ENCODE measurements at regions not wholly inside any gene's neighbourhood (a gene's known extent, or its start where the extent isn't known, plus 50 kb on each side); places are given as distances from the start of the nearest gene placed in this dataset.

DNA sequence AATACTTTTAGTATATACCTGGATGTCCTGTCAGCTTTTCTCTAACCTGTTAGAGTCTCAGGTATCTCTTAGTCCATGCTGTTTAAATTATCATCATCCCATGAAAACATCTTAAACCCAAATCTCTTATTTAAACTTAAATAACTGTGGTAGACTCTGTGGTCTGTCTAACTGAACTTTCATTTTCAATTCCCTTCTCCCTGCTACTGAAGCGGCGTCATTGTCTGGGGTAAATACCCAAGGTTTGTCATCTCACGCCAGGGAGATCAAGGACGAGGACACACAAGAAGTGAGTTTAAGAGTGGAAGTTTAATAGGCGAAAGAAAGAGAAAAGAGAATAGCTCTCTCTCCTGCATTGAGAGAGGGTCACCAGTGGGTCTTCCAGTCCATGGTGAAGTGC is 804.4 kb upstream of the CELF2 start:
- DNase-seq (ENCODE audit: low read depth): no peak

DNA sequence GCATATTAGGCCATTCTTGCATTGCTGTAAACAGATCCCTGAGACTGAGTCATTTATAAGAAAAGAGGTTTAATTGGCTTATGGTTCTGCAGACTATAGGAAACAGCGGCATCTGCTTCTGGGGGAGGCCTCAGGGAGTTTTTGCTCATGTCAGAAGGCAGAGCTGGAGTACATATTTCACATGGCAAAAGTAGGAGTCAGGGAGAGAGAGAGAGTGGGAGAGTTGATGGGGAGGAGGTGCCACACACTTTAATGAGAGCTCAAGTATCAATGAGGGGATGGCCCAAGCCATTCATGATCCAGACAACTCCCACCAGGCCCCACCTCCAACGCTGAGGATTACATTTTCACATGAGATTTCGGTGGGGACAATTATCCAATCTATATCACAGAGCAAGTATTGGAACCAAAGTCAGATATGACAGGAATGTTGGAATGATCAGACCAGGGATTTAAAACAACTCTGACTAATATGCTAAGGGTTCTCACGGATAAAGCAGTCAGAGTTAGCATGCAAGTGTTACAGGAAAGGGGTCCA is 795.3 kb upstream of the CELF2 start:
- no peak for DNase-seq (ENCODE audit: low read depth)

DNA sequence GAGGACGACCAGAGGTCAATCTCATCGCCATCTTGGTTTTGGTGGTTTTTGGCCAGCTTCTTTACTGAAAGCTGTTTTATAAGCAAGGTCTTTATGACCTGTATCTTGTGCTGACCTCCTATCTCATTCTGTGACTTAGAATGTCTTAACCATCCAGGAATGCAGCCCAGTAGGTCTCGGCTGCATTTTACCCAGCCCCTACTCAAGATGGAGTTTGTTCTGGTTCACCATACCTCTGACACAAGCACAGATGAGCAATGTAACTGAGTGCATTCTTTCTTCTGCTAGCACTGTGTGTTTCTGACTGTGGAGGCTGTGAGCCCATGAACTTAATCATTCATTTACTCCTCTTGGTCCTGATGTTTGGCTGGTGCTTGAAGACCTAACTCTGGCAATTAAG is 794.5 kb upstream of the CELF2 start:
- DNase-seq (ENCODE audit: low read depth): no peak

DNA sequence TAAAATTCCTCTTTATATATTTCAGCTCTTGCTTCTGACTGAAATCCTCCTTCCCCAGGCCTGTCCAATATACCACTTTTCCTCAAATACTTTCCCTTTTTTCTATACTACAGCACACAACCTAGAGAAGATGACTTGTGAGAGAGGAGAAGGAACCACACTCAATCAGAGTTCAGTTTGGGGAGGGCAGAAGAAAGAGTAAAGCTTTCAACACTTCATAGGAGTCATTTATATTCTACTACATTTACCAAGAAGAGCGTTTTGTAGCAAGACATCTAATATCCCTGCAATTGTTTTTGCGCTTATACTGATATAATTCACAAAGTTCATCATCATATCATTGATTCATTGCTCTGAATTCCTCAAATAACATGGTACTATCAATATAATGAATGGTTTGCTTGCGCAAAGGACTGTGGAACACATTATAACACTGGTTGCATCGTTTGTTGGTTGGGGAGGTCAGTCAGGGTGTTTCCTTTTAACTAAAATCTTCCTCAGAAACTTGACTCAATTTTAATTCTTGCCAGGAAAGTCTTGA is 792.5 kb upstream of the CELF2 start:
- DNase-seq (ENCODE audit: low read depth): no peak

DNA sequence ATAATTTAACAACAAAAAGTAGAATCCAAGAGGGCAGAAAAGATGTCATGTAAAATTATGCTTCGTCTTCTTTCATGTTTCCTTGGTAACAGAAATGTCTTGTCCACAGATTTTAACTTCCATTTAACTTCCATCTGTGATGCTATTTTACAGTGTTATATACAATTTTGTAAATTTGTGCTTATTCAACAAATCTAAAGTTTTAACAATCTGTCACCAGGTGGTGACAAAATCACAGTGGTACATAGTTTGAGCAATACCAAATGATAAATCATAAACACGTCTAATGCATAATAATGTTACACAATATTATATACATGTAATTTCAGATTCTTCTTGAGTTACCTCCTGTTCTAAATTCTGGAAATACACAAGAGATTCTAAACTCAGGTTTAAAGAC is 784.4 kb upstream of the CELF2 start:
- no peak for DNase-seq (ENCODE audit: low read depth)

DNA sequence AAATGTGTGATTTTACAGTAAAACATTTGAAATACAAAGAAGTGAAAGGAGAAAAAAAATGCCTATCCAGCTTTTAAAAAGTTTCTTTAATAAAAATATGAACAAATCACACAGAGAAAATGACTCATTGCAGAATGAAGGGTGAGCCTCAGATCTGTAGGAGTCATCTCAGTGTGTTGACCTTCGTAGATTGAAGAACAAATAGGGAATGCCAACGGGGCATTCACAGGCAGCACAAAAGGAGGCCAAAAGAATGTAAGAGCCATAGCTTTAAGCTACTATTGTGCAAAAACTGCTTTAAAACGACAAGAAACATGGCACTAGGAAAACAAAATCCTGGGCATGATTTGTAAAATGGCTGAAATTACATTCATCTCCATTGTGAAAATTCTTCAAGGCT is 782.7 kb upstream of the CELF2 start:
- no peak for DNase-seq (ENCODE audit: low read depth)

DNA sequence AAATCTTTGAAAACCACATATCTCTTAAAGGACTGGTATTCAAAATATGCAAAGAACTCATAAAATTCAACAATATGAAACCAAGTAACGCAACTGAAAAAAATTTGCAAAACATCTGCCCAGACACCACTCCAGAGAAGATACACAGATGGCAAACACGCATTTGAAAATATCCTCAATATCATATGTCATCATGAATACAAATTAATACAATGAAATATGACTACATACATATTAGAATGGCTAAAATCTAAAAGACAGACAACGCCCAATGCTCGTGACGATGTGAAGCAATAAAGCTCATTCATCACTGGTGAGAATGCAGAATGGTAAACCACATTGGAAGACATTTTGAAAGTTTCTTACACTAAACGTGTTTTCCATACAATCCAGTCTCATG is 770.1 kb upstream of the CELF2 start:
- no peak for DNase-seq (ENCODE audit: low read depth)

DNA sequence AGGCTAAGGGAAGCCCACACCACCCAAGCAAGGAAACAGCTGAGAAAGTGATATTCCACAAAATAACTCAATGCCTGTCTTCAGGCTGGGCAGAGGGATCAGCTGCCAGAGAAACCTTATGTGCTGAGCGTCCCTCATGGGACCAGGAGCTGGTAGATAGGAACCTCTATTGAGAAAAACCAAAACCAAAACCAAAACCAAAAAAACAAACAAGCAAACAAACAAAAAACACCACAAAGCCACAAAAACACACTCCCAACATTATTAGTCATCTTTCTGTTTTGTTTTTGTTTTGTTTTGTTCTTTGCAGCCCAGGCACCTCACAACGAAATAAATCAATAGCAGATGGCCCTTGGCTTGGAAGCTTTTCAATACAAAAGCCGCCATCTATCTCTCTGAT is 760.8 kb upstream of the CELF2 start:
- no peak for DNase-seq (ENCODE audit: low read depth)

DNA sequence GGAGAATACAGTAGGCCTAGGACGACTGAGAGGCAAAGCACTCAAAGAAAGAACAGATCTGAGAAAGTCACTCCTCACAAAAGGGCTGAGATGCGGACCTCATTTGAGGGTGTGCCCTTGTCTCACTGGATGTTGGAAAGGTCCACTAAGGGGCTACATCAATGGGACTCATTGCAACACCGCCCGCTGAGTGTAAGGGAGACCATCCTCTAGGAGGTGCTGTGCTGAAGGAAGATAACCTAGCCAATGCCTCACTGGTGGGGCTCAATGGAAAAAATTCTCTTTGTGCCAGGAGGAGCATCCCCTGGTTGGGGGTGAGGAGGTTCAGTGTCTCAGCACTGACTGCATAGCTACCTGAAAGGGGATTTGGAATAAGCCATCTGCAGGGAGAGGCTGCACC is 758.7 kb upstream of the CELF2 start:
- DNase-seq (ENCODE audit: low read depth): no peak

DNA sequence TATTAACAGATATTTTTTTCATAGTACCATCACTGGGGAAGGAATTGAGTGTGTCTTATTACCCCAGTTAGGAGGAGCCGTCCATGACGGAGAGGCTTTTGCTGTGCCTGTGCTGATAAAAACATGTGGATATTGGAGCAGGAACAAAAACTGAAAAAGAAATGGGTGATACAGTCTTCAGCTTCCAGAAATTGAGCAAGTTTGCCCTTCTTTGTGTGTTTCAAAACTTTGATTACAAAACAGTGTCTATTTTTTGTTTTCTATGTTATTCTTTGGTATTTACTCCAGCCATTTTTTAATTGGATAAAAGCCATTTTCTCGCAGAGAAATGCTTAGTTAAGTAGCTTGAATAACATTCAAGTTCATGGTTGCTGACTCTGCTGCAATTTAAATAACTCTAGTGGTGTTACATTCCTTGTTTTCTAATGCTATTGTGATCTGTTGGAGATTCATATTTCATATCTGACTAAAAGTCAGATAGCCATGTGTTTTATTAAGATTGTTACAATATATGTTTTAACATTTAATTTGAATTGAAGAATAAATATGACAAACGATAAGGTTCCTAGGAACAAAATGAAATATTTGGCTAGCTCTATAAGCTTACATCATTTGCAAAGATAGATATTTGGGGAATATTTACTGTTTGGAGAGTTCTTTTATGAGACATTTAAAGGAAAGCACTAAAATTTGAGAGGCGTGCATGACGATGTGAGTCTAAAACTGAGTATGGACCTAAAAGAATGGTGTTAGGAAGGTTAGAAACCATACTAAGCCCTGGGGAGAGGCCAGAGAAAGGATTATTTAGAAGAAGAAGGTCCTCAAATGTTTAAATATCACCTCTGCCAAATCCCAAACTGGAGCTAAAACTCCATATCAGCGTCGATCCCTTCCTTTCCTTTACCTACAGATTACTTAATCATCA is 747.3 kb upstream of the CELF2 start:
- DNase-seq (ENCODE audit: low read depth): no peak

DNA sequence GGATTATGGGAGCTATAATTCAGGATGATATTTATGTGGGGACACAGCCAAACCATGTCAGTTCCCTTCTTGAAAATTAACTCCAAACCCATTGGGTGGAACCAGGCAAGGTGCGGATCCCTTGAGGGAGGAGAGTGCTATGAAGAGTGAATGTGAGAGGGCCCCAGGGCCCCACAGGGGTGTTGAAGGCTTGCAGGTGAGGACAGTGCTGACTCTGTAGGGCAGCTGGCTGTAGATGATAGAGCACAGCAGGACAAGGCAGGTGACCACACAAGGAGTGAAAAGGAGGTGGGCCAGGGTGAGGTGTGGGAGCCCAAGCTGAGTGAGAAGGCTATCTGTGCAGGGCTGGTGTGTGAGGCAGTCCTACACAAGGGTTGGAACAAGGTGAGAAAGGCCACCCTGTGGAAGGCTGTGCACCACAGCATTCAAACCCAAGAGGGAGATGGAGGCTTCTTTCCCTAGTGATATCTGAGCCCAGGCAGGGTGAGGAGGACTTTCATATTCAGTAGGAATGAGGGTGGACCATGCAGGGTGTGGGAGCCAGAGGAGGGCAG is 746.0 kb upstream of the CELF2 start:
- DNase-seq (ENCODE audit: low read depth): no peak

DNA sequence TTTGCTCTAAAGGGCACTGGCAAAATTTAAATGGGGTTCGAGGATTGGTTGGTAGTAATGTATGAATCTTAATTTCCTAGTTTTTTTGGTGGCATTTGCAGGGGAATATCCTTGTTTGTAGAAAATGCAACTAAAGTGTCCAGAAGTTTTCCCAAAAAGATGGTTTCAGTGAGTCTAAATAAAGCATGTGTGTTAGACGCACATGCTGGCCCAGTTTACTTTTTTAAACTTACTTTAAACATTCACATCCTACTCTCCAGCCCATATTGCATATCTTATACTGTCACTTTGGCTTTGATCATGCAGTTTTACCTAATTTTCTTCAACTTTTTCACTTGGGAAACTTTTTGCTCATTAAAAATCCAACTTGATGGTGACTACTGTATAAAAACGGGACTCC is 744.0 kb upstream of the CELF2 start:
- no peak for DNase-seq (ENCODE audit: low read depth)

DNA sequence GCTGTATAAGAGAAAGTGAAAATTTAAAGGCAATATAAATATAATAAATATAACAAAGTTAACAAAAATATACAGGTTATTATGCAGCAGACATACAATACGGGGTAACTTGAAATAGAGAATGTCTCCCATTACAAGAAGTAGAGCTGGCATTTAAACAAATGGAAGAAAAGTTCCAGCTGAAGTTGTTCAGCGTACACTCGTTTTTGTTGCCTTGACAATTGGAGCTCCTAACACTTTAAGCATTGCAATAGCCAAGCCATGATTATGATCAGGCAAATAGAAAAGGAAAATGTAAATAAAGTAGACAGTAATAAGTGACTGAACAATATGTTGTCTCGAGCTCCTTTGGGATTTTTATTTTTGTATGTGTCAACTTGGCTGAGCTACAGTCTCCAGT is 737.8 kb upstream of the CELF2 start:
- DNase-seq (ENCODE audit: low read depth): no peak

DNA sequence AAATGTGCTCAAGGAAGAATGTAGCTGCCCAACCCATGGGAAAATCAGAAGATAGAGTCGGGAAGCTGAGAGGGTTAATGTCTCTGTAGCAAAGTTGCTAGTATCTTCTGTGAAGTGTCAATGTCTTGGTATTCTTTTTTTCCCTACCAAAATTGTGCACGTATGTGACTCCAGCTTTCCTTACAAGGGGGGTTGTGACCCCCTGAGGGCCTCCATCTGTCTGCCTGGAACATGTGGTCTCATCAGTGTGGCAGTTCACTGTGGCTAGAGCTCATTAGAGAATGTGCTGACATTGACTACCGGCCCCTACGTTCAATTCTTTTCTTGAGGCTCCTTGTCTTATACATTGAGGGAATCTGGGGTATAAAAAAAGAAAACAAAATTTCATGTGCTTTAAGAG is 725.2 kb upstream of the CELF2 start:
- no peak for DNase-seq (ENCODE audit: low read depth)

DNA sequence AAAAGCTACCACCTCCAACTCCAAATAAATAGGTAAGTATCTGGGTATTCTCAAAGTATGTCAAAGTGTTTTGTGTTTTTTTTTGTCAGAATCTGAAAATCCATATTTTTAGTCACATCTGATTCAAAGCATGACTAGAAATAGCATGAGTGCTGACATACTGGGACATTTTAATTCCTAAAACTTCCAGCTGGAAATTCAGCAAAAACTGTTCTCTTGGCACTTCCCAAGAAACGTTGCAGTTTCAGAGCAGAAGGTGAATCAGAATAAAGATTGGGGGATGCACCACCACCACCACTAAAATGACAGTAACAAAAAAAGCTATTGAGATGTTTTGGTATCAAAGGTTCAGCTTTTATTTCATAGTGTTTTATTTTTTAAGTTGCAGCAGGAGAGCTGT is 724.6 kb upstream of the CELF2 start:
- no peak for DNase-seq (ENCODE audit: low read depth)

DNA sequence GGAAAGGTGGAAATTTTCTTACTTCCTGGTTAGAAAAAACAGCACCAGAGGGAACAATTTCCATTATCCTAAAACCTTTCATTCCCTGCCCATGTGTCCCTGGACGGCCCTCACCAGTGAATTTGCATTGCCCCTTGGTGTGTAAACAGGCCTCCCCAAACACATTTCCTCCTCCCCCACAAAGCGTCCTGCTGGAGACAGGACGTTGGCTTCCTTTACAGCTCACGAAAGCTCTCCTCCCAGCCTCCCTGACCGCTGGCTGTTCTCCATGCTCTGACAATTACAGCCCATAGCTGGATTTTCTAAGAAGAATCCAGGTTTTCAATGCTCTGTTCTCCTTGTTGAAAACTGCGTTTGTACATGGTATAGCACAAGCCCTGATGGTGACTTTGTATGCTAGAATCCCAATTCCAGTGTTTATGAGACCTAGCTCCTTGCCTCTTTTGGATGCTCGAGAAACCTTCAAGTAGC is 724.2 kb upstream of the CELF2 start:
- DNase-seq (ENCODE audit: low read depth): no peak

DNA sequence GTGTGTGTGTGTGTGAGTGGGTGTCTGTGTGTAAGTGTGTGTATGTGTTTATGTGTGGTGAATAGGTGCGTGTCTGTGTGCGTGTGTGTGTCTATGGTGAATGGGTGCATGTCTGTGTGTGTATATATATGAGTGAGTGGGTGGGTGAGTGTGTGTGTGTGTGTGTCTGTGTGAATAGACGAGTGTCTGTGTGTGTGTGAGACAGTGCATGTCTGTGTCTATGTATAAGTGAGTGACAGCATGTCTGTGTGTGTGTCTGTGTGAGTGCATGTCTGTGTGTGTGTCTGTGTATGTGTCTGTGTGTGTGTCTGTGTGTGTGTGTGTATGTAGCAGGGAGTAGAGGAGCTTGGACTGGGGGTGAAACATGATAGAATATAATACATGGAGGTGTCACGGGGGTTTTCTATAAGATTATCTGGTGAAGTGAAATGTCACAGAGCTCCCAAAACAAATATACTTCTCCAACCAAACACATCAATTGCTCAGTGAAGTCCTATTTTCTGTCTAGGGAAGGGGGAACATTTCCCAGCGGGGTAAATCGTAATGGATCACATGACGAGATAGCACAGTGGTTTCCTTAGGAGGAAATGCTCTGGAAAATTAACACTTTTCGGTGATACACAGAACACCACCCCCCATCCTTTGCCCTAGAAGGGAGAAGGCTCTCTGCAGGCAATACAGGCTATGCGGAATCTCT is 723.3 kb upstream of the CELF2 start:
- no peak for DNase-seq (ENCODE audit: low read depth)

DNA sequence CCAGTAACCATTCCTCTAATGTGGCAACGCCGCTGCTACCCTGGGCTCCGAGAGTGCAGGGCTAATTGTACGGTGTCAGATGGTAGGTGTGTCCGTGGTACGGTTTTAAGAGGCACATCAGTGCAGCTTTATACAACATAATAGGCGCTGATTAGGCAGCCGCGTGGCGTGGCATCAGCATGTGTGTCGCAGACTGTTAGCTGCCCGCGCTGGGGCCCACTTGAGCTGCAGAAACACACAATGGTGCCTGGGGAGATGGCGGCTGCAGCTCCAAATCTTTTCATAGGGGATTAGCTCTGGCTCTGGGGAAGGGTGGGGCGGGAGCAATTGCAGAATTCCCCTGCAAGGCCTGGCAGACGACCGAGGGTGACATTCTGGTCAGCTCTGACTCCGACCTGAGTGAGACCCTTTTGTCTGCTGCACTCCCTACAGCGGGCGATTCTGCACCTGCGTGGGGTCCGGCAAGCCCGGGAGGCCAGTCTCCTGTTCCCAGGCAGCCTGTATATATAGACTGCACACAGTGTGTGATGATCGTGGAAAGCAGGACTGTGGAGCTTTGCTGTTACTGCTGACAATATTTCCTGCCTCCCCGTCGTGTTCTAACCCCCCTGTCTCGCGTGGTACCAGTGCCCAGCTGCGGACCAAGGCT is 722.7 kb upstream of the CELF2 start:
- DNase-seq (ENCODE audit: low read depth): no peak

DNA sequence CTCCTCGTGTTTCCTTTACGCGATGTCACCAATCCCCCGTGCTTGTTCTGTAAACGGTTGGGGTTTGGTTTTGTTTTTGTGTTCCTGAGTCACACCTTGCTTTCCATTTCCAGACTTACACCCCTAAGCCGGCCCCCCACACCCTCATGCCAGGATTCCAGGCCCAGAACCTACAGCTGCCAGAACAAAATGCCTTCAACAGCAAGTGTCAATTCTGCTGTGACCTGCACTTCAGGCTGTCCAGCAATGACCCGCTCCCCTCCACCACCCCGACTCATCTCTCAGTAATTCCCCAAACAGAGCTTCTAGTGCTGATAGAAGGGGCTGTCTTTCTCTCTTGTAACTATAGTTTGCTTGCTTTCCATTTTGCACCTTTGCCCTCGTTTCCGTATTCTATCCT is 722.1 kb upstream of the CELF2 start:
- DNase-seq (ENCODE audit: low read depth): no peak

DNA sequence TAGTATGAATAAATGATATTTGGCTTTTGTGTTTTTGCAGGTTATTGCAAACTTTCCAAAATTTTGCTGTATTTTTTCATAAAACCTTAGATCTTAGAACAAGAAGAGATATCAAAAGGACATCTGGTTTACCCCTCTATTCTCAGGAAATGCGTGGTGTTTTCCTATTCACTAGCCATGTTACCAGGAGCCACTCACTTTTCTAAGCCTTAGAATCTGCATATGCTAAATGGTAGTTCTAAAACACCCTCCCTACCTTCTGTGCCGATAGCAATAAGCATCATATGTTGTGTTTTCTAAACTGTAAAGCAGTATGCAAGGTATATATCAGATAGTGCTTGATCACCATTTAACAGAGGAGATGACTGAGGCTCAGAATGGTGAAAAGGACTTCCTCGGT is 715.0 kb upstream of the CELF2 start:
- no peak for DNase-seq (ENCODE audit: low read depth)

DNA sequence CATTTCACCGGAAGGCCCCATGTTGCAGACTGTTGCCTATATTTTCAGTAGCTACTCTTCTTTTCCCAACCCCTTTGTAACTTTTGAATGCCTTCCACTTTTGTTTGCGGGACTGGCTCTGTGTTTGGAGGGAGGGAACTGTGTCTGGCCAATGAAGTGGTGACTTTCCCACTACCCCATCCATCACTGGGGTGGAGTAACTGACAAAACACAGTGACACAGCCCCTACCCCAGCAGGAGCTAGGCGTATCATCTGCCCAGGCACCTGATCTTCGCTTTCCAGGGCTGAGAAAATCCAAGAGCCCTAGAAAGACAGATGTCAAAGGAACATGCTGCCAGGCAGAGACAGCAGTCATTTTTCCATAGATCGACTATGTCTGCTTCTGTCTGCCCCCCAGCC is 710.6 kb upstream of the CELF2 start:
- DNase-seq (ENCODE audit: low read depth): no peak

DNA sequence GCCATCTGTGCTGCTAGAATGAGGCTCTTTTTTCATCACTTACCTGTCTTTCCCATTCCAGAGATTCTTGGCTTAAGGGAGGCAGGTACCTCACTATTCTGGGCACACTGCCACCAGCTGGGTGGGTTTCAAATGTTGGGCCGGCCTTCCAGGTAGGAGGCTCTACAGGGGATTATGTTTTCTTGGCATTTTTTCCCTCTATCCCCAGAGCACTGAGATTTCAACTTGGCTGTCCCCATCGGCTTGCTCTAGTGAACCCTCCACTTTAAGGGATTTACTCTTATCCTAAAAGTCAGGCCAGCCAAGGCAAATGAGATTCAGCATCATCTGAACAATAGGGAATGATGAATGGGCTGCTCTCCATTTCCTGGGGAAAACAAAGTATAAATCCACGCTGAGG is 710.1 kb upstream of the CELF2 start:
- no peak for DNase-seq (ENCODE audit: low read depth)

Data from activated gamma-delta T cell treated with anti-CD3 and anti-CD28 coated beads, Interleukin-2, amount 50 U/mL, for 16 hours (primary cell).